Right cardiac atrium (tissue), 5 donors: ENCODE measurements at regions not wholly inside any gene's neighbourhood (a gene's known extent, or its start where the extent isn't known, plus 50 kb on each side); places are given as distances from the start of the nearest gene placed in this dataset.

Experiments used
- ATAC-seq, 2 donors: fragments of 200-7000 bp; cut with Tn5 transposase; one replicate each; pipeline versions ENCODE4 v1.8.0 to v1.9.1; 2020; ENCODE audit warnings: moderate library complexity in 2 of 2, mild to moderate bottlenecking in 1 of 2
- DNase-seq, 3 donors: peaks; one replicate each; pipeline ENCODE4 v3.0.0-alpha.2; 2020
- H3K27ac ChIP-seq: one replicate; pipeline ENCODE4 v1.5.1; 2013; ENCODE audit warnings: mild to moderate bottlenecking, low read length, control low read depth, moderate library complexity
- H3K27me3 ChIP-seq: one replicate; pipeline ENCODE4 v1.6.1; 2013; ENCODE audit not compliant: control insufficient read depth, insufficient read depth
- H3K4me1 ChIP-seq: one replicate; pipeline ENCODE4 v1.6.1; 2013; ENCODE audit warnings: low read length; ENCODE audit not compliant: control insufficient read depth, insufficient read depth
- H3K4me3 ChIP-seq: one replicate; pipeline ENCODE4 v1.5.1; 2013; ENCODE audit warnings: low read length, control low read depth
- H3K9me3 ChIP-seq: one replicate; pipeline ENCODE4 v1.6.1; 2013; ENCODE audit warnings: low read length; ENCODE audit not compliant: control insufficient read depth
- WGBS: extraction: QIAGEN DNeasy Blood & Tissue Kit; methylation state at CpG from one replicate; pipeline ENCODE4 v1.1.7; 2013; 5-methylcytosine and 5-hydroxymethylcytosine counted together
- intact Hi-C, 4 donors: fragments of 100-400 bp; cut with DNase I; formaldehyde crosslinking; loops; one replicate each; pipeline versions ENCODE4 v1.11.0 to v1.14.0; 2022 to 2023
- donor health status: healthy with polysubstance abuse.
- donor health status: DM: no; HTN: yes; CAD: no.
- donor health status: DM: no; HTN: no; CAD: no.
- donor health status: DM: no; HTN: yes; CAD: no; lungs with severe emphysema.
- donor health status: DM: yes; HTN: yes; CAD: no.

DNA sequence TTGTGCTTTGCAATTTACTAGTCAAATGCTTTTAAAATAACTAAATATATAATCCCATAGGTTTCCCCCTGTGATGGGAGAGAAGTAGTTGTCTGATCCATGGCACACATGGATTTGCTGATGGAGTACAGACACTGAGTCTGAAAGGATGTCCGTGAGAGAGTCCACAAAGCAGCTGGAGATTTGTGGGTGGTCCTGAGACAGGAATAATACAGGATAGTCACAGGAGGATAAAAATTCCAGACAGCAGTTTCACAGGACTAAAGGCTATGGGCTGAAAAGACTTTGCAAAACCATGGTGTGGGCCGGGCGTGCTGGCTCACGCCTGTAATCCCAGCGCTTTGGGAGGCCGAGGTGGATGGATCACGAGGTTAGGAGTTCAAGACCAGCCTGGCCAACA lies 58.7 kb upstream of the ZFR start:
- Histone ChIP-seq H3K27ac (no peak overlapping the region), H3K4me1 (peaks cover 14% of the 10 kb centered on the region), H3K9me3 (no peaks in the 10 kb centered on the region), H3K27me3 (no peaks in the 10 kb centered on the region), H3K4me3 (no peak overlapping the region)
- ATAC-seq = no peak
- no peak for DNase-seq
- intact Hi-C loops = no loop called here
- WGBS = 90% methylated on average over 7 of the region's 7 CpGs

DNA sequence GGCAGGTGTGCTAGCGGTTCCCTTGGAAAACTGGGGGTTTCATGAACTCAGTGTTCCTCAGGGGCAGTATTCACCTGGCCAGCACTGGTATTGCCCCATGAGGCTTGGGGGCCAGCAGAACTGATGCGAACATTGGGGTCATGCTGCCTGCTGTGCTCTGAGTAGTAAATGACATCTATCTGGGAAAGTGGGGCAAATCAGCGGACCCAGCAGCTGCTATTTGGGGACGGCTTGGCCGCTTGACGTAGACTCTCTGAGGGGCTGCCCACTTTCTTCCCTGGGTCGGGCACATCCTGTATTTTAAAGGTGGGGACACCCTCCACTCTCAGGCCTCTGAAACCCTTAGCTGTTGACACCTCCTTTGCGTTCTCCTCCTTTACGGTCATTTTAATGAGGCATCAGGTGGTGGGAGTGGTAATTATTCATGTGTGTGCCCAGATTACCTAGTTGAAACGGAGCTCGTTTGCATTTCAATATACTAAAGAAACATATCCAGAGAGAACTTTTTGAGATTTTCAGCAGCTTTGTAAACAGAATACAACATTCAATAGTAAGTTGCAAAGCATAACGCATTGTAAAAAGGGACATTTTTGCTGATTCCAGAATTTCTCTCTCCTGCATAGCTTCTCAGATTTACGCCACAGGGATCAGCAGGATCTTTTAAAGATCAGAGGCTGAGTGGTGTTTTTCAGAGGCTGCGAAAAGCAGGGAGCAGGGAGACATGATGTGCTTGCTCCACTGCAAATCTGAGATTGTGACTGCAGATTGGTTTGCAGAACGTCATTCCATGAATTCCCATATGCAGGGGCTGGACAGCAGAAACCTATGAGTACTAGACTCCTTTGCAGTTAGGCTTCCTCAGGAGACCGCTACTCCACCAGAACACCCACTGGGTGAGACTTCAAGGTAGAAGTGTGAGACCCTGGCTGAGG lies 56.8 kb upstream of the ZFR start:
- ATAC-seq (no peak), DNase-seq (no peak)
- WGBS = 77% methylated on average over 16 of the region's 16 CpGs
- intact Hi-C loops = no loop called here
- H3K27ac ChIP-seq = no peak overlapping the region
- no peak overlapping the region for H3K4me3 ChIP-seq
- H3K27me3 ChIP-seq = no peaks in the 10 kb centered on the region
- H3K9me3 ChIP-seq = no peaks in the 10 kb centered on the region
- H3K4me1 ChIP-seq = peaks cover 8% of the 10 kb centered on the region

DNA sequence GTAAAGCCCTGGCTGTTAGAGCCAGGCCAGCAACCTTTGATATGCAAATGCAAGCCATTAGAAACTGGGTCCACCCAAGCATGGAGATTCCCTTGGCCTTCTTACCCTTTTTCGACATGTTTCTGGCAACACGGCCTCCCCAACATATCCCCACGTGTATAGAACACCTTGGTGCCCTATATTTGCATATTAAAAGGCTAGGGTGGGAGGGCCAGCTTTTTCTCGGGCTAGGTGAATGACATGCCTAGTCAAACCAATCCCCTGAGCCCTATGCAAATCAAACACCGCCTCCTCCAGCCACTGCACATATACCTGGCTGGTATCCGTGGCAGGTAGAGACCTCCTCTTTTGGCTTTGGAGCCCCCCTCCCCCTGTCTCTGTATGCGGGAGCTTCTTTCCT lies 55.6 kb upstream of the ZFR start:
- H3K27ac ChIP-seq = no peak overlapping the region
- WGBS = 70% methylated on average over 7 of the region's 7 CpGs
- no peaks in the 10 kb centered on the region for H3K27me3 ChIP-seq
- H3K4me1 ChIP-seq = peaks cover 3% of the 10 kb centered on the region
- H3K9me3 ChIP-seq = no peaks in the 10 kb centered on the region
- DNase-seq = no peak
- no peak overlapping the region for H3K4me3 ChIP-seq
- intact Hi-C loops = no loop called here
- ATAC-seq = no peak

DNA sequence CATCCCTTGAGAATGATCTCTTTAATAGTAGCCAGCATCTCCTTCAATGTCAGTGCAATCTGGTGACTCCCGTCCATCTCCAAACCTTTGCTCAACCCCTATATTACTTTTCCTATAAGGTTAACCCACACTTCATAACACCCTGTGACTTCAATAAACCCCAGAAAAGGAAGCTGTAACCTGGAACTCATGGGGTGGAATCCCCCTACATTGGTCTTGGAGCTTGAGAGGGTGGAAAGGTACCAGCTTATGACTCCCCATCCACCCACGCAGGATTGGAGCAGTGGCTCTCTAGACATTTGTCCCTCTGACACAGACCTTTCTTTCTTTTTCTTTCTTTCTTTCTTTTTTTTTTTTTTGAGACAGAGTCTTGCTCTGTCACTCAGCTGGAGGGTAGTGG lies 54.7 kb upstream of the ZFR start:
- Histone ChIP-seq H3K27me3 (no peaks in the 10 kb centered on the region), H3K9me3 (no peaks in the 10 kb centered on the region), H3K4me1 (no peaks in the 10 kb centered on the region), H3K27ac (no peak overlapping the region), H3K4me3 (no peak overlapping the region)
- no peak for DNase-seq
- 81% methylated on average over 2 of the region's 2 CpGs for WGBS
- intact Hi-C loops = loop anchor here in 1 of 4 donors (10.0 kb wide), 1 partner anchor 86 kb away; the partner anchor contains the start of gene SUB1
- ATAC-seq = no peak

DNA sequence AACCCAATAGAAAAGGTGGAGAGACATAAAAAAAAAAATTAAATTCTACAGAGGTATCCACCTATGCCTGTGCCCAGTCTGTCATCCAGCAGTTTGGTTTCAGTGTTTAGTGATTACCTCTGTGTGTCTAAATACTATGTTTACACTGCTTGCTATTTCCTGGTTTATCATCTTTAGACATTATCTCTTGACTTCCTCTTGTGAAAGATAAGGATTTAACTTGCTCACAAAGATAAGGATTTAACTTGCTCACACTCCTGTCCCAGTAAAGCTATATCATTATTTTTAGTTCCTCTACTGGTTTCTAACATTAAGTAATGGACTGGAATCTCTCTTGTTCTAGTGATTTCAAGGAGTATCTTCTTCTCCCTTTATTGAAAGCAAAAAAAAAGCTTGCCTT lies 53.9 kb upstream of the ZFR start:
- intact Hi-C loops = loop anchor here in 1 of 4 donors (10.0 kb wide), 1 partner anchor 86 kb away; the partner anchor contains the start of gene SUB1
- no peak for DNase-seq

DNA sequence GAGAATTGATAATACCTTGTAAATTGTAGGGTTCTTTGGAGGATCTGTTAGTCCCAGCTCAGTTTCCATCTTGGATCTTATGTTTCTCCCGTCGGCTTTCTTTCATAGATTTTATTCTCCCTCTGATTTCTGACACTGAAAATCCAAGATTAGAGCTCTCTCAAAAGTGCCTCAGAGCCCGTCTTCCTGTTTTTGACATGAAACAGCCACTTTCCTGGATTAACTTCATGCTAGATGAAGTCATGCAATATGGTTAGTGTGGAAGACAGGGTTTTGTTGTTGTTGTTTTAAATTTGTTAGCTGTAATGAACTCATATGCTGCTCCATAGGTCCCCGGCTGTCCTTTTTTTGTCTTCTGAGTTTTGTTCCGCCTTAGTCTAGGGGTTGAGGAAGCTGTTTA lies 51.6 kb upstream of the ZFR start:
- Histone ChIP-seq H3K9me3 (no peaks in the 10 kb centered on the region), H3K4me1 (no peaks in the 10 kb centered on the region), H3K27ac (no peak overlapping the region), H3K4me3 (no peak overlapping the region), H3K27me3 (no peaks in the 10 kb centered on the region)
- 61% methylated on average over 5 of the region's 5 CpGs for WGBS
- intact Hi-C loops = loop anchor here in 1 of 4 donors (10.0 kb wide), 1 partner anchor 89 kb away; the partner anchor contains the start of gene SUB1
- DNase-seq (no peak), ATAC-seq (no peak)

More for the DNA sequence above, 53.9 kb upstream of the ZFR start:
- no peak for ATAC-seq
- Histone ChIP-seq H3K4me1 (no peaks in the 10 kb centered on the region), H3K27ac (no peak overlapping the region), H3K9me3 (no peaks in the 10 kb centered on the region), H3K27me3 (no peaks in the 10 kb centered on the region), H3K4me3 (no peak overlapping the region)

GRCh38 chr5:32494827-32495226 lies 50.3 kb upstream of the ZFR start:
- no peaks in the 10 kb centered on the region for H3K9me3 ChIP-seq
- no peak overlapping the region for H3K4me3 ChIP-seq
- no peaks in the 10 kb centered on the region for H3K4me1 ChIP-seq
- DNase-seq (no peak), ATAC-seq (no peak)
- H3K27ac ChIP-seq = no peak overlapping the region
- H3K27me3 ChIP-seq = no peaks in the 10 kb centered on the region
- 93% methylated on average over 6 of the region's 6 CpGs for WGBS
- intact Hi-C loops = loop anchor here (5.0 to 10.0 kb wide), 5 partner anchors 90 to 117 kb away; partner anchors contain the start of gene SUB1 (in 3 of the 4)
